Suppressor macrophage (primary cell): ENCODE measurements at regions not wholly inside any gene's neighbourhood (a gene's known extent, or its start where the extent isn't known, plus 50 kb on each side); places are given as distances from the start of the nearest gene placed in this dataset.

ENCODE experiments used
- DNase-seq, 4 experiments: peaks; one replicate each; pipeline ENCODE4 v3.0.0-alpha.2; 2020 to 2022

GRCh38 chr7:32428546-32428945 is 61.6 kb downstream of the LSM5 start:
- no peak for DNase-seq

GRCh38 chr7:32427769-32428291 is 62.4 kb downstream of the LSM5 start:
- peak; percentile 87 to 95 (median 90) for DNase-seq

- DNase-seq = no peak
These were observed 73.3 kb downstream of the LSM5 start for GRCh38 chr7:32416846-32417245.

GRCh38 chr7:32415936-32416335 is 74.2 kb downstream of the LSM5 start:
- DNase-seq = no peak

GRCh38 chr7:32415519-32415918 is 74.7 kb downstream of the LSM5 start:
- no peak for DNase-seq

GRCh38 chr7:32412471-32412870 is 77.7 kb downstream of the LSM5 start:
- no peak for DNase-seq

GRCh38 chr7:32410545-32410944 is 79.6 kb downstream of the LSM5 start:
- no peak for DNase-seq

- DNase-seq = no peak
These were observed 83.8 kb downstream of the LSM5 start for GRCh38 chr7:32406386-32406785.

- no peak for DNase-seq
These were observed 86.5 kb downstream of the LSM5 start for GRCh38 chr7:32403463-32404229.

- no peak for DNase-seq
These were observed 89.5 kb downstream of the LSM5 start for GRCh38 chr7:32400676-32401075.

- DNase-seq = no peak
These were observed 90.9 kb downstream of the LSM5 start for GRCh38 chr7:32399311-32399710.

- no peak for DNase-seq
These were observed 95.0 kb downstream of the LSM5 start for GRCh38 chr7:32395168-32395567.

- no peak for DNase-seq
These were observed 96.3 kb downstream of the LSM5 start for GRCh38 chr7:32393861-32394260.

- no peak for DNase-seq
These were observed 100.0 kb downstream of the LSM5 start for GRCh38 chr7:32390210-32390609.

- no peak for DNase-seq
These were observed 104.7 kb downstream of the LSM5 start for GRCh38 chr7:32385316-32385956.

- no peak for DNase-seq
These were observed 109.1 kb downstream of the LSM5 start for GRCh38 chr7:32381024-32381601.

GRCh38 chr7:32379510-32380112 is 110.6 kb downstream of the LSM5 start:
- DNase-seq = no peak

- DNase-seq = no peak
These were observed 111.2 kb downstream of the LSM5 start for GRCh38 chr7:32378988-32379387.

- no peak for DNase-seq
These were observed 125.6 kb downstream of the LSM5 start for GRCh38 chr7:32364581-32364980.

- DNase-seq = no peak
These were observed 130.1 kb downstream of the LSM5 start for GRCh38 chr7:32360127-32360526.

GRCh38 chr7:32357535-32358277 is 132.5 kb downstream of the LSM5 start:
- DNase-seq = no peak

- DNase-seq = peak; percentile 32 to 57 (median 50)
These were observed 142.8 kb downstream of the LSM5 start for GRCh38 chr7:32347244-32347828.
